ENCODE measurements at regions not wholly inside any gene's neighbourhood (a gene's known extent, or its start where the extent isn't known, plus 50 kb on each side); places are given as distances from the start of the nearest gene placed in this dataset.

- TF ChIP-seq CREB1 (IDR thresholded peaks at IDR 0.05; ENCODE audit: low read depth) (no peak), FOXM1 (IDR thresholded peaks at IDR 0.05; ENCODE audit: borderline replicate concordance, low read depth) (no peak), USF1 (IDR thresholded peaks at IDR 0.05) (no peak), REST (IDR thresholded peaks at IDR 0.05; ENCODE audit: low read depth) (no peak), MAX (IDR thresholded peaks at IDR 0.05) (no peak), RAD21 (IDR thresholded peaks at IDR 0.05; ENCODE audit: low read depth) (no peak), TCF12 (IDR thresholded peaks at IDR 0.05; ENCODE audit: low read depth) (no peak), EGR1 (IDR thresholded peaks at IDR 0.05) (no peak), TAF1 (IDR thresholded peaks at IDR 0.05; ENCODE audit: low read depth) (no peak), NFIC (IDR thresholded peaks at IDR 0.05) (no peak), TEAD4 (IDR thresholded peaks at IDR 0.05) (no peak), YY1 (IDR thresholded peaks at IDR 0.05; ENCODE audit: low read depth) (no peak), ZBTB7A (IDR thresholded peaks at IDR 0.05; ENCODE audit: low read depth) (no peak), CEBPB (IDR thresholded peaks at IDR 0.05) (no peak), EP300 (IDR thresholded peaks at IDR 0.05; ENCODE audit: borderline replicate concordance) (no peak)
Measured at GRCh38 chr17:53649201-53649600, 173.5 kb upstream of the KIF2B start.

- TF ChIP-seq TCF12 (IDR thresholded peaks at IDR 0.05; ENCODE audit: low read depth) (no peak), EP300 (IDR thresholded peaks at IDR 0.05; ENCODE audit: borderline replicate concordance) (no peak), ZBTB7A (IDR thresholded peaks at IDR 0.05; ENCODE audit: low read depth) (no peak), CEBPB (IDR thresholded peaks at IDR 0.05) (no peak), FOXM1 (IDR thresholded peaks at IDR 0.05; ENCODE audit: borderline replicate concordance, low read depth) (no peak), RAD21 (IDR thresholded peaks at IDR 0.05; ENCODE audit: low read depth) (no peak), USF1 (IDR thresholded peaks at IDR 0.05) (no peak), YY1 (IDR thresholded peaks at IDR 0.05; ENCODE audit: low read depth) (no peak), EGR1 (IDR thresholded peaks at IDR 0.05) (no peak), MAX (IDR thresholded peaks at IDR 0.05) (no peak), TEAD4 (IDR thresholded peaks at IDR 0.05) (no peak), NFIC (IDR thresholded peaks at IDR 0.05) (no peak), REST (IDR thresholded peaks at IDR 0.05; ENCODE audit: low read depth) (no peak), TAF1 (IDR thresholded peaks at IDR 0.05; ENCODE audit: low read depth) (no peak), CREB1 (IDR thresholded peaks at IDR 0.05; ENCODE audit: low read depth) (no peak)
Measured at GRCh38 chr17:53646835-53647234, 175.9 kb upstream of the KIF2B start.

GRCh38 chr17:53640808-53641207 lies 181.9 kb upstream of the KIF2B start:
- peak; percentile 20; the same call in 1 of the 2 replicates for TF ChIP-seq REST (IDR thresholded peaks at IDR 0.05; ENCODE audit: low read depth)
- no peak for TF ChIP-seq CEBPB (IDR thresholded peaks at IDR 0.05)

GRCh38 chr17:53635444-53635843 lies 187.3 kb upstream of the KIF2B start:
- TF ChIP-seq CEBPB (IDR thresholded peaks at IDR 0.05) (no peak), EP300 (IDR thresholded peaks at IDR 0.05; ENCODE audit: borderline replicate concordance) (no peak), FOXM1 (IDR thresholded peaks at IDR 0.05; ENCODE audit: borderline replicate concordance, low read depth) (no peak)

GRCh38 chr17:53633856-53634255 lies 188.9 kb upstream of the KIF2B start:
- TF ChIP-seq MAX (IDR thresholded peaks at IDR 0.05) (no peak), FOXM1 (IDR thresholded peaks at IDR 0.05; ENCODE audit: borderline replicate concordance, low read depth) (no peak), TEAD4 (IDR thresholded peaks at IDR 0.05) (no peak), EGR1 (IDR thresholded peaks at IDR 0.05) (no peak), CREB1 (IDR thresholded peaks at IDR 0.05; ENCODE audit: low read depth) (no peak), YY1 (IDR thresholded peaks at IDR 0.05; ENCODE audit: low read depth) (no peak), CEBPB (IDR thresholded peaks at IDR 0.05) (no peak), NFIC (IDR thresholded peaks at IDR 0.05) (no peak), EP300 (IDR thresholded peaks at IDR 0.05; ENCODE audit: borderline replicate concordance) (no peak), TAF1 (IDR thresholded peaks at IDR 0.05; ENCODE audit: low read depth) (no peak), REST (IDR thresholded peaks at IDR 0.05; ENCODE audit: low read depth) (no peak), USF1 (IDR thresholded peaks at IDR 0.05) (no peak), ZBTB7A (IDR thresholded peaks at IDR 0.05; ENCODE audit: low read depth) (no peak), RAD21 (IDR thresholded peaks at IDR 0.05; ENCODE audit: low read depth) (no peak)

All from Ishikawa (cell line).